Thyroid gland (tissue), 4 donors: ENCODE measurements at regions not wholly inside any gene's neighbourhood (a gene's known extent, or its start where the extent isn't known, plus 50 kb on each side); places are given as distances from the start of the nearest gene placed in this dataset.

Experiments
- DNase-seq, 2 donors: peaks; one replicate each; pipeline ENCODE4 v3.0.0-alpha.2; 2019
- H3K27ac ChIP-seq, 3 donors: fragments of 200-600 bp; sonication (generic); 1 replicate in 2 of 3; 2 replicates in 1 of 3; pipeline ENCODE4 v1.5.1; 2016 to 2019; ENCODE audit warnings: mild to moderate bottlenecking in 1 of 3, moderate library complexity in 1 of 3
- H3K27me3 ChIP-seq: fragments of 200-600 bp; sonication (generic); one replicate; pipeline ENCODE4 v1.5.1; 2019
- H3K36me3 ChIP-seq, 2 donors: fragments of 200-600 bp; sonication (generic); one replicate each; pipeline ENCODE4 v1.5.1; 2016 to 2019
- H3K4me1 ChIP-seq, 2 donors: fragments of 200-600 bp; sonication (generic); one replicate each; pipeline ENCODE4 v1.5.1; 2017 to 2019
- H3K4me3 ChIP-seq, 3 donors: fragments of 200-600 bp; sonication (generic); replicated peaks in 1 of 3; 1 replicate in 2 of 3; 2 replicates in 1 of 3; pipeline ENCODE4 v1.5.1; 2016; ENCODE audit warnings: mild to moderate bottlenecking in 1 of 3
- H3K9me3 ChIP-seq: fragments of 200-600 bp; sonication (generic); one replicate; pipeline ENCODE4 v1.5.1; 2017
- POLR2A ChIP-seq, 2 donors: fragments of 450-650 bp; IDR thresholded peaks; one replicate each; pipeline ENCODE4 v1.6.1; 2017; ENCODE audit warnings: antibody characterized with exemption in 2 of 2, mild to moderate bottlenecking in 2 of 2, moderate library complexity in 1 of 2
- WGBS, 2 donors: methylation state at CpG; one replicate each; pipeline ENCODE4 v1.1.5; 2017; 5-methylcytosine and 5-hydroxymethylcytosine counted together
- intact Hi-C: fragments of 100-400 bp; cut with DNase I; formaldehyde crosslinking; loops from one replicate; pipeline ENCODE4 v1.15.1; 2023
- TF ChIP-seq, protein P1 (sequence below), 6 experiments: fragments of 200-600 bp in 3 of 6; fragments of 450-650 bp in 3 of 6; sonication (generic) in 3 of 6; IDR thresholded peaks; one replicate each; pipeline ENCODE4 v1.5.1; 2016 to 2019; ENCODE audit warnings: antibody characterized with exemption in 6 of 6, mild to moderate bottlenecking in 2 of 6, inconsistent platforms in 1 of 6, moderate library complexity in 1 of 6

- Histone ChIP-seq H3K27me3 (no peaks in the 10 kb centered on the region), H3K36me3 (no peaks in the 10 kb centered on the region), H3K27ac (no peak overlapping the region), H3K4me1 (no peaks in the 10 kb centered on the region), H3K4me3 (no peak overlapping the region), H3K9me3 (no peaks in the 10 kb centered on the region)
- 96 to 97% methylated on average over 4 of the region's 4 CpGs for WGBS, 2 donors
- intact Hi-C loops: no loop called here
- TF ChIP-seq, protein P1, sequence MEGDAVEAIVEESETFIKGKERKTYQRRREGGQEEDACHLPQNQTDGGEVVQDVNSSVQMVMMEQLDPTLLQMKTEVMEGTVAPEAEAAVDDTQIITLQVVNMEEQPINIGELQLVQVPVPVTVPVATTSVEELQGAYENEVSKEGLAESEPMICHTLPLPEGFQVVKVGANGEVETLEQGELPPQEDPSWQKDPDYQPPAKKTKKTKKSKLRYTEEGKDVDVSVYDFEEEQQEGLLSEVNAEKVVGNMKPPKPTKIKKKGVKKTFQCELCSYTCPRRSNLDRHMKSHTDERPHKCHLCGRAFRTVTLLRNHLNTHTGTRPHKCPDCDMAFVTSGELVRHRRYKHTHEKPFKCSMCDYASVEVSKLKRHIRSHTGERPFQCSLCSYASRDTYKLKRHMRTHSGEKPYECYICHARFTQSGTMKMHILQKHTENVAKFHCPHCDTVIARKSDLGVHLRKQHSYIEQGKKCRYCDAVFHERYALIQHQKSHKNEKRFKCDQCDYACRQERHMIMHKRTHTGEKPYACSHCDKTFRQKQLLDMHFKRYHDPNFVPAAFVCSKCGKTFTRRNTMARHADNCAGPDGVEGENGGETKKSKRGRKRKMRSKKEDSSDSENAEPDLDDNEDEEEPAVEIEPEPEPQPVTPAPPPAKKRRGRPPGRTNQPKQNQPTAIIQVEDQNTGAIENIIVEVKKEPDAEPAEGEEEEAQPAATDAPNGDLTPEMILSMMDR (IDR thresholded peaks at IDR 0.05): no peak
- no peak for TF ChIP-seq POLR2A (IDR thresholded peaks at IDR 0.05)
- no peak for DNase-seq
These were observed 250.7 kb downstream of the ANXA1 start for GRCh38 chr9:73402081-73403028.

GRCh38 chr9:73411494-73411893 lies 259.8 kb downstream of the ANXA1 start:
- intact Hi-C loops: no loop called here
- H3K4me1 ChIP-seq: no peaks in the 10 kb centered on the region
- no peaks in the 10 kb centered on the region for H3K36me3 ChIP-seq
- no peak for DNase-seq
- no peak overlapping the region for H3K4me3 ChIP-seq
- no peaks in the 10 kb centered on the region for H3K9me3 ChIP-seq
- no peaks in the 10 kb centered on the region for H3K27me3 ChIP-seq
- TF ChIP-seq, protein P1 (IDR thresholded peaks at IDR 0.05): no peak
- no peak for TF ChIP-seq POLR2A (IDR thresholded peaks at IDR 0.05)
- no peak overlapping the region for H3K27ac ChIP-seq
- 55 to 59% methylated on average over 2 of the region's 2 CpGs for WGBS, 2 donors

DNA sequence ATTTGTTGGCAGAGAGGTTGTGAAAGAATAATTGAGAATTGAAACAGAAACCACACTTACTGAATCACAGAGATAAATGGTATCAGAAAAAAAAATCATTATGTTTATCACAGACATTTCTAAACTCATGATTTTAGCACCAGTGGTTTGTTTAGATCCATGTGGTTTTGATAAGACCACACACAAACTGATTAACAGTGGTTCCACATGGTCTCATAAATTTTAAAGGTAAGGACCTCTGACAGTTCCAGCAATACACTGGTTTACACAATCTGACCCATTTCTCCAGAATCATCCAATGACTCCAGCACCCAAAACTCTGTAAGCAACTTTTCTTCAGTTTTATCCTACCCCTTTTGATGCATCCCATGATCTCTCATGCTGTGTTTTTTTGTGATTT lies 261.2 kb downstream of the ANXA1 start:
- Histone ChIP-seq H3K36me3 (no peaks in the 10 kb centered on the region), H3K4me1 (no peaks in the 10 kb centered on the region), H3K4me3 (no peak overlapping the region), H3K27ac (no peak overlapping the region), H3K27me3 (no peaks in the 10 kb centered on the region), H3K9me3 (no peaks in the 10 kb centered on the region)
- DNase-seq: no peak
- intact Hi-C loops: no loop called here
- TF ChIP-seq, protein P1 (IDR thresholded peaks at IDR 0.05): no peak
- no peak for TF ChIP-seq POLR2A (IDR thresholded peaks at IDR 0.05)

DNA sequence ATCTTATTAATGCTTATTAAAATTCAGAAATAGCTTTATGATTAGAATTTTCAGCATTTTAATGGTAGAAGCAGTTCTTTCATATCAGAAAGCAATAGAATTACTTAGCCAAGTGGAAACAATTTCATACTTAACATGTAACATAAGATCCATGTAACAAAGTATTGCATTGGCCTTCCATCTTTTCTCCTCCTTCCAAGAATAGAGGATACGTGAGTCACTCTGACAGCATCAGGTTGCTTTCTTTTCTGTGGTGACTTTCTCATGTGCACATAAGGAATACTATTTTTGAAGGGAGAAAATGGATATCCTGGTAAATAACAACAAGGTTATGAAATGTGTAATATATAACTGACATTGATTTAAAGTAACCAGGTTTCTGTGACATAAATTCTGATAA lies 272.2 kb downstream of the ANXA1 start:
- H3K4me1 ChIP-seq: no peaks in the 10 kb centered on the region
- intact Hi-C loops: no loop called here
- no peaks in the 10 kb centered on the region for H3K36me3 ChIP-seq
- H3K27ac ChIP-seq: no peak overlapping the region
- H3K9me3 ChIP-seq: no peaks in the 10 kb centered on the region
- no peak overlapping the region for H3K4me3 ChIP-seq
- 77 to 81% methylated on average over 1 of the region's 1 CpG for WGBS, 2 donors
- TF ChIP-seq, protein P1 (IDR thresholded peaks at IDR 0.05): no peak
- TF ChIP-seq POLR2A (IDR thresholded peaks at IDR 0.05): no peak
- no peaks in the 10 kb centered on the region for H3K27me3 ChIP-seq
- no peak for DNase-seq

DNA sequence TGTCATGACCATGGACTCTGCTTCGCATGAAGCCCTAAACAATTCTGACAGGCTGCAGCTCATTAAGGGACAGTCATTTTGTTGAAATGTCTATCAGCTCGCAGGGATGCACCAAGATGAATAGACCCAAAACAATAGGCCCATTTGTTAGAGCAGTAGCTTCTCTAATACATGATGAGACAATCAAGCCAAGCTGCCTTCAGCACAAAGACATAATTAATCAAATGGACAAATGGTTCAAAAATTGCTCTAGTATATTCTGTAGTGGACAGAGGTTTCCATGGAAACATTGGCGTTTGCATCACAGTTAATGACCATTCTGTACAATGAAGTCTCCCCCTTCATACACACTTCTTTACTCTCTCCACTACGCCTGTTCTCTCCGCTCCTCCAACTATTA lies 274.6 kb downstream of the ANXA1 start:
- H3K9me3 ChIP-seq: no peaks in the 10 kb centered on the region
- no peak for DNase-seq
- intact Hi-C loops: no loop called here
- TF ChIP-seq, protein P1 (IDR thresholded peaks at IDR 0.05): no peak
- no peak for TF ChIP-seq POLR2A (IDR thresholded peaks at IDR 0.05)
- no peak overlapping the region for H3K27ac ChIP-seq
- H3K27me3 ChIP-seq: no peaks in the 10 kb centered on the region
- no peak overlapping the region for H3K4me3 ChIP-seq
- H3K4me1 ChIP-seq: no peaks in the 10 kb centered on the region
- no peaks in the 10 kb centered on the region for H3K36me3 ChIP-seq
- WGBS, 2 donors: 36 to 40% methylated on average over 5 of the region's 5 CpGs
